OCI-LY3 (cell line): ENCODE measurements at regions not wholly inside any gene's neighbourhood (a gene's known extent, or its start where the extent isn't known, plus 50 kb on each side); places are given as distances from the start of the nearest gene placed in this dataset.

Experiments used
- CTCF ChIP-seq: fragments of 200-600, 300-600 bp; sonication (generic); IDR thresholded peaks from 2 replicates; pipeline ENCODE4 v1.5.1; 2014; ENCODE audit warnings: antibody characterized with exemption, low read length, low read depth
- EZH2phosphoT487 ChIP-seq: fragments of 200-600 bp; shearing (Covaris generic); IDR thresholded peaks from 2 replicates; pipeline ENCODE4 v1.6.1; 2018; ENCODE audit warnings: antibody characterized with exemption, mixed run types, low read depth

GRCh38 chr3:59566481-59566975 is 516.7 kb upstream of the CFAP20DC start:
- TF ChIP-seq CTCF: no peak
- no peak for TF ChIP-seq EZH2phosphoT487
